22Rv1 (cell line): ENCODE measurements at regions not wholly inside any gene's neighbourhood (a gene's known extent, or its start where the extent isn't known, plus 50 kb on each side); places are given as distances from the start of the nearest gene placed in this dataset.

ENCODE experiments used
- ZFX ChIP-seq: fragments of 450-650 bp; IDR thresholded peaks from 2 replicates; pipeline ENCODE4 v1.6.1; 2017; ENCODE audit warnings: antibody characterized with exemption, borderline replicate concordance
- TF ChIP-seq, protein P1 (sequence below): fragments of 450-650 bp; IDR thresholded peaks from 2 replicates; pipeline ENCODE4 v1.5.1; 2017; ENCODE audit warnings: mild to moderate bottlenecking

- TF ChIP-seq, protein P1, sequence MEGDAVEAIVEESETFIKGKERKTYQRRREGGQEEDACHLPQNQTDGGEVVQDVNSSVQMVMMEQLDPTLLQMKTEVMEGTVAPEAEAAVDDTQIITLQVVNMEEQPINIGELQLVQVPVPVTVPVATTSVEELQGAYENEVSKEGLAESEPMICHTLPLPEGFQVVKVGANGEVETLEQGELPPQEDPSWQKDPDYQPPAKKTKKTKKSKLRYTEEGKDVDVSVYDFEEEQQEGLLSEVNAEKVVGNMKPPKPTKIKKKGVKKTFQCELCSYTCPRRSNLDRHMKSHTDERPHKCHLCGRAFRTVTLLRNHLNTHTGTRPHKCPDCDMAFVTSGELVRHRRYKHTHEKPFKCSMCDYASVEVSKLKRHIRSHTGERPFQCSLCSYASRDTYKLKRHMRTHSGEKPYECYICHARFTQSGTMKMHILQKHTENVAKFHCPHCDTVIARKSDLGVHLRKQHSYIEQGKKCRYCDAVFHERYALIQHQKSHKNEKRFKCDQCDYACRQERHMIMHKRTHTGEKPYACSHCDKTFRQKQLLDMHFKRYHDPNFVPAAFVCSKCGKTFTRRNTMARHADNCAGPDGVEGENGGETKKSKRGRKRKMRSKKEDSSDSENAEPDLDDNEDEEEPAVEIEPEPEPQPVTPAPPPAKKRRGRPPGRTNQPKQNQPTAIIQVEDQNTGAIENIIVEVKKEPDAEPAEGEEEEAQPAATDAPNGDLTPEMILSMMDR, result no peak
- TF ChIP-seq ZFX, result no peak
Observed at GRCh38 chr2:117646099-117646498, 168.4 kb upstream of the DDX18 start.
